HG03521 (cell line): ENCODE measurements at regions not wholly inside any gene's neighbourhood (a gene's known extent, or its start where the extent isn't known, plus 50 kb on each side); places are given as distances from the start of the nearest gene placed in this dataset.
"Not testable (repeated sequence)": the region's sequence is repeated elsewhere in the genome, so short reads cannot be mapped to it uniquely, and the experiment has no call there.

Experiments used
- ATAC-seq: cut with Tn5 transposase; IDR thresholded peaks from one replicate; pipeline ENCODE4 v1.9.1; 2021; ENCODE audit warnings: mild to moderate bottlenecking, moderate library complexity; ENCODE audit not compliant: unreplicated experiment

- ATAC-seq = no peak
Measured at GRCh38 chr3:40925231-40925630, 274.1 kb upstream of the CTNNB1 start.

DNA sequence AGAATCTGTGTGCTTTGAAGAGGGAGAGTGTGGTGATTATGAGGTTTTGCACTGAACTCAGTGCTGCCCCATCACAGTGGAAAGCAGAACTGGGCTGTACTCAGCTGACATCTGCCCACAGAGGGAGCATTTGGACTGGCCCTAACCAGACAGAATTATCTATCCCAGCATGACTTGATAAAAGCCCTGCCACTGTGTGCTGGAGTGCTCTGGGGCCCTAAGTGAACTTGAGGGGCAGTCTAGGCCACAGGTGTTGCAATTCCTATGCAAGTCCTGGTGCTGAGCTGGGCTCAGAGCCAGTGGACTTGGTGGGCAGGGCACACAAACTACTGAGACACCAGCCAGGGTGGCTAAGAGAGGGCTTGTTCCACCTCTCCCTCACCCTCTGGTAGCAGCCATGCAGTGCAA is 269.2 kb upstream of the CTNNB1 start:
- ATAC-seq = no peak

GRCh38 chr3:40930756-40931155 is 268.5 kb upstream of the CTNNB1 start:
- no peak for ATAC-seq

DNA sequence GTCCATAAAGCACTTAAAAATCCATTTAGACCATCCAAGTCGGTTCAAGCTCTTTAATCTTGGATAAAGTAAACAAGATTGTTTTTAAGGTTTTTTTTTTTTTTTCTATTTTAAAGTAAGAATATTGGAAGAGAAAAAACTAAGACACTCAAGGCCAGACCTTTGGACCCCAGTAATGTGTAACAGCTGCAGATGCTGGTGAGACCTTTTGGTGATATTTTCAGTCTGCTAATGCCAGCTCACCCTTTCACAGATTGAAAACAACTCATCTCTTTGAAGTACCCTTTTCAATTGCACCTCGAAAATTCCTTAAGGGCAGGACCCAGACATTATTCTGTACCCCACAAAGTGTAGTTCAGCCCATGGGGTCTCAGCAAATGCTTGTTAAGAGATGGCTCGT is 260.7 kb upstream of the CTNNB1 start:
- no peak for ATAC-seq

DNA sequence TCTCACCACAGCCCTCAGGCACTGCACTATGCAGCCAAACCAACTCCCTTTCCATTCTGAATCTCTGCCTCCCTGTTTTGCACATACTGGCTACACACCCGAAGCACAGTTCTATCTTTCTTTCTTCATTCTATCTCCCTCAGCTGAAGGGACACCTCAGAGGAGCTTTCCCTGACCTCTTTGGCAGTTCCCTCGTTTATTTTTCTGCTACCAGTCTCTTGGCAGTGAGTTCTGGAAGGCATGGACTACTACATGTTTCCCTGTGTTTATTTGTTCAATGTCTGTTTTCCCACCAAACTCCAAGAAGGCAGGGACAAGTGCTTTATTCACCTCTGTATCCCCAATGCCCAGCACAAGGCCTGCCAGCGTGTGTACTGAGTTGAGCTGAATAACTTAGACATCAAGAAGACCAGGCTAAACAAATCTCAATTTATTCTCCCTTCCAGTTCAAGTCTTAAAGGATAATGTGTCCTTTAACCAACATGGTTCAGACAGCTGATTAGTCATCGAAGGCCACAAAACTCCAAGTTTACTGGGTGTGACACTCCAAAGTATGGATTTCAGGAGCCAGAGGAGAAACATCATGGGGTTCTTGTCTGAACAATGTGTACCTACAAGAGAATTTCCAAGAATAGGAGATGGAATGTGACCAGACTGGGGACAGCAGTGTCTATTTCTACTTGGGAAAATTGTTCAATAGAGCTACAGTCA is 260.1 kb upstream of the CTNNB1 start:
- ATAC-seq = no peak

DNA sequence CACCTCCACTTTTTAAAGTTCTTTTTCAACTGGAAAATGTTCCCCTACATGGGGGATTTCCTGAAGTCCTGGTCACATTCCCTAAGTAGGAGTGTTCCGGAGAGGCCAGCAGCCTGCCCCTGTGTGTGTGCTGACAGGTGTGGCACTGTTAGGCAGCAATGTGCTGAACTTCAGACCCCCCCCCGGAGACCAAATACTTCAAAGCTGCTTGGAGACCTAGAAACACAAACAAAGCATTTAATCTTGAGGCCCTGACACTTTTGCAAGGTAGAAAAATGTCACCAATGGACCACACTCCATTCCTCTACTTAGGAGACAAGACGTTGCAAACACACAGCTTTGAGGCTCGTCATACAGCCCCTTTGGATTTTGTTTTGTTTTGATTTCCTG is 259.6 kb upstream of the CTNNB1 start:
- no peak for ATAC-seq

DNA sequence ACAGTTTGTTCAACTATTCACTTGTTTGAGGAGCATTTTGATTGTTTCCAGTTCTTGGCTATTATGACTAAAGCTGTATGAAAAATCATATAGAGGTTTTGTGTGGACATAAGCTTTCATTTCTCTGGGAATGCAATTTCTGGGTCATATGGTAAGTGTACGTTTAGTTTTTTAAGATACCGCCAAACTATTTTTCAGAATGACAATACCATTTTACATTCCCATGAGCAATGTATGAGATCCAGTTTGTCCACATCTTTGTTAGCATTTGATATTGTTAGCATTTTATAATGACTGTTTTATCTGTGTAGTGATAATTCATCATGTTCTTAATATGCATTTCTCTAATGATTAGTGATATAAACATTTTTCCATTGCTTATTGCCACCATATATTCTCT is 258.7 kb upstream of the CTNNB1 start:
- ATAC-seq = no peak

GRCh38 chr3:40947022-40947421 is 252.3 kb upstream of the CTNNB1 start:
- not testable (repeated sequence) for ATAC-seq

- ATAC-seq = not testable (repeated sequence)
Measured at GRCh38 chr3:40949347-40949746, 250.0 kb upstream of the CTNNB1 start.

DNA sequence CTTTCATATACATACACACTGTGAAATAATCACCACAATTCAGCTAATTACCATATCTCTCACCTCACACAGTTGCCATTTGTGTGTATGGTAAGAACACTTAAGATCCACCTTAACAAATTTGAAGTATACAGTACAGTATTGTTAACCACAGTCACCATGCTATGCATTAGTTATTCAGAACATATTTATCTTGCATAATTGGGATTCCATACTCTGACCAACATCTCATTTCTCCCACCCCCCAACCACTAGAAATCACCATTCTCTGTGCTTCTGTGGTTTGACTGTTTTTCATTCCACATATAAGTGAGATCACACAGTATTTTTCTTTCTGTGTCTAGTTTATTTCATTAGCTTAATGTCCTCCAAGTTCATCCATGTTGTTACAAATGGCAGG is 247.7 kb upstream of the CTNNB1 start:
- no peak for ATAC-seq

DNA sequence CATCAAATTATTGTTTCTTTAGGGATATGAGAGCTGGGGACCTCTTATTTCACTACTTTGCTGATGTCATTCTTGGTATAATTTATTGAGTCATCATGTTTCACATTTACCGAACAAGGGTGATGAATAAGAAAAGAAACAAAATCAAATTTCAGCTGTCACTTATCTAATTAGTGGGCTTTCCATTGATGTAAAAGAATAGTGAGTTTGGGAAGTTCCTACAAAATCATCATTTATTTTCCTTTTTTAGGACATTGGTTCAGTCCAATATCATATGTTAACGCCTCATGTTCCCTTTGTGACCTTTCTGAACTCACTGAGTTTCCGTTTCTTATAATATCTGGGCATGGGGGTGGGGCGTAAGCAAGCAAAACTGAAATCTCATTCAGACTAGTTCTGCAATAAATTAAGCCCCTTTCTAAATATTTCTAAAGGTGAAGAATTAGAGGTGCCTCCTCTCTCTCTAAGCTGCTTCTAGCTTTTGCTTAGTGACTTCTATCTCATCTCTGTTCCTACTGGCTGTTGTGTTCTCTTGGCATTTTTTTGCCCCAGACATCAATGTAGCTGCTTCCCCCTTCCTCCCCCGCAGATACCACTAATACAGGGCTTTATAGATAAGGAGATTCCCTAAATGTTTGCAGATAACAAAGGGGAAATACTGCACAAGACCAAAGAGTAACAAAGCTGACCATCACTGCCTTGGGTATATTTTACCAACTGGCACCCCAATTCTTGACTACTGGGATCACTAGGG is 238.0 kb upstream of the CTNNB1 start:
- ATAC-seq = no peak

GRCh38 chr3:40962721-40963120 is 236.6 kb upstream of the CTNNB1 start:
- ATAC-seq = no peak

- ATAC-seq = no peak
Measured at GRCh38 chr3:40968666-40969065, 230.6 kb upstream of the CTNNB1 start.

DNA sequence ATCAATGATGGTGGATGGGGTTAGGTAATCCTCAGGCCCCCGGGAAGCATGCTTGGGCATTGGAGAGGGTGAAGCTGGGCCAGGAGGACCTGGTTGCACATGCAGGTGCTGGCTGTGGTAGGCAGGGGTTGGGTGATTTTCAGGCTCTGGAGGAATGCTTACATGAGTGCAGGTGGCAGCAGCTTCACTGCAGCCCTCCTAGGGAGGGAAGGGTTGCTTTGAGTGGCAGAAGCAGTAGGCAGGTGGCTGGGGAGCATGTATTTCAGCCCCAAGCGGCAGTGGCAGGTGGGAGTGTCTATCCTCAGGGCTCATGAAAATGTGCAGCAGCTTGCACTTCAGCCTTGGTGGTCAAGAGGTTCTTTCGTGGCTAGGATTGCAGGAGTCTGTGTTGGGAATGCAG is 230.0 kb upstream of the CTNNB1 start:
- no peak for ATAC-seq

DNA sequence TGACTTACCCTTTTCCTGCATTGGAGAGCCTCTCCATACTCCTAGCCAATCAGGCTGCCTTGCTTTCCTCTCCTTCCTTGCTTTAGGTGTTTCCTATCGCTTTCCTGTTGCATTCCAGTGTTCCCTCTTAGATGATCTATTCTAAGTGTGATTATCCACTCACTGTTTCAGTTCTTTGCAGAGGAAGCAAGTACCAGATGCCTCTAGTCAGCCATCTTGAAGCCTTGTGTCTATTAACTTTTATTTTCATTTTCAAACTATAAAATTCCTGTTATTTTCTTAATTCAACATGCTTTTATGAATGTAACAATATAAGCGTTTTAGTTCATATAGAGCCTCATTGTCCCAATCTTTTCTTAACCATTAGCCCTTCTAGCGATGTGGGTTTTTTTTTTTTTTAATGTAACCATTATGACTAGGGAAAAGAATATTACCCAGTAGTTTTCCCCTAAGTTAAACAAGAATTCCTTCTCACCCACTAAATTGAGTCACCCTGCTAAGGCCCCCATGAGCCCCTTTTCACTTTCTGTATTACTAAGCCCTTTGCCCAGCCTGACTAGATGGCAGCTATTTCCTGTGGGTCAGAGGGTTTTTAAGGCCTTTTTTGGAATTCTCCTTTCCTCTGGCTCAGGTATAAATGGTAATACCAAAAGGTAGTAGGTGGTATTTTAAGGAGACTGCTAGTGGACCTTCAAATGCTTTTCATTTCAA is 229.4 kb upstream of the CTNNB1 start:
- ATAC-seq = no peak

DNA sequence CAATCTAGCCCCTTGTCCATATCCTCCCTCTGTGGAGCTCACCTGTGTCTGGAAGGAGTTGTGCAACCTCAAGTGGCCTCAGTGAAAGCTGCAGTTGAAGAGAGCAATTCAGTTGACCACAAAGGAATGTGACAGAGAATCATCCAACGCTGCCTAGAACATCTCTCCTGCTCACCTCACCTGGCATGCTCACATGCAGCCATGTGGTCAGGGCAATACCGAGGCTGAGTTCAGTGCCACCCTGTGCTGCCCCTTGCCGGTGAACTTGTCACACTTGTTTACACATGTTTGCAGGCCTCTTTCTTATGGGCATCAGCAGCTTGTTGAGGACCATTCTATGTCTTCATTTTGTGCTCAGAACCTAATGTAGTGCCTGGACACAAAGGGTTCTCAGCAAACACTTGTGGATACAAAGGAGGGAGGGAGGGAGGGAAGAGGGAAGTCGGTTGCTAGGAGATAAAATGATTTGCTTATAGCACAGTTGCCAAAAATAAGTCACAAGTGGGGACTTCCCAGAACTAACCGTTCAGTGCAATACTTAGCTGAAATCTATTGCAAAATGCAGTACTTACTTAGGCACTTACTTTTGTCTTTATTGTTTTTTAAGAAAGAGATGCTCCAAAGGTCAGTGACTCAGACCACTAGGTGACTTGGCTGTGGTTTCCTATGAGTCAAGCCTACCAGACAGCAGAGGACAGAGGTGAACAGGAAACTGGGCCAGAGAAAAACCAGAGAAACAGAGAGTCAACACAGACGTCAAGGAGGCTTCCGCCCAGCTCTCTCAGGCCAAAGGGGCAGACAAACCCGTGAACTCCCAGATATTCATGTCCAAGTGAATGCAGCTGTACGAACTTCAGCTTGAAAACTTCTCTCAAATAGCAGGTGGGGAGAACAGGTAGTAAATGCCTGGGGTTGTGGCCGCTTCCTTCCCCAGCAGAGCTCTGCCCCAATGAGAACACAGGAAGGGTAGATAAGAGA is 227.8 kb upstream of the CTNNB1 start:
- ATAC-seq = peak; percentile 96

DNA sequence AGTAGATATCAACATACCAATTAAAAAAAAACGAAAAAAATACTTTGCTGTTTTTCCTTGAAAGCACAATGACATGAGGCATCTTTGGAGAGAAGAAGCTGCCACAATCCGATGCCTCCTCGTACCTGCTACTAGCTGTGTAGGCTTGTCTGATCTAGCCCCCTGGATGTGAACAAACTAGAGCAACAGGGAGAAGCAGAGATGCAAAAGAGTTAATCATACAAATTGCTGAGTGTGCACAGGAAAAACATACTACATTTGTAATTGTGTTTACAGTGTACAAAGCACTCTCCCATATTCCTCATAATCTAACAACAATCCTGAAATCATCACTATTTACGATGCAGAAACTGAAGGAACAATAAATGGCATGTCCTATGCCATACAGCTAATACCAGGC is 227.0 kb upstream of the CTNNB1 start:
- ATAC-seq = no peak

- no peak for ATAC-seq
Measured at GRCh38 chr3:40973141-40973540, 226.2 kb upstream of the CTNNB1 start.

- ATAC-seq = no peak
Measured at GRCh38 chr3:40975711-40976121, 223.6 kb upstream of the CTNNB1 start.

DNA sequence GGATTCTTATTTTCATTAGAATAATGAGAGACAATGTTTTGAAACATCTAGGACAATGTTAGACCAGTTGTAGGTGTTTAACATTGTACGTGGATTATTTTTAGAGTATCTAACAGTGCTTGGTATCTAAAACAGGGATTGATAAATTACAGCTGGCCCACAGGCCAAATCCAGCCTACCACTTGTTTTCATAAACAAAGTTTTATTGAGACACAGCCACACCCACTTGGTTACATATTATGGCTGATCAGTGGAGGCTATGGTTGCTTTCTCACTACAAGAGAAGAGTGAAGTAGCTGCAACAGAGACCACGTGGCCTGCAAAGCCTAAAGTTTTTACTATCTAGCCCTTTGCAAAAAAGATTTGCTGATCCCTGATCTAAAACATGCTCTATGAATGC is 223.1 kb upstream of the CTNNB1 start:
- no peak for ATAC-seq

DNA sequence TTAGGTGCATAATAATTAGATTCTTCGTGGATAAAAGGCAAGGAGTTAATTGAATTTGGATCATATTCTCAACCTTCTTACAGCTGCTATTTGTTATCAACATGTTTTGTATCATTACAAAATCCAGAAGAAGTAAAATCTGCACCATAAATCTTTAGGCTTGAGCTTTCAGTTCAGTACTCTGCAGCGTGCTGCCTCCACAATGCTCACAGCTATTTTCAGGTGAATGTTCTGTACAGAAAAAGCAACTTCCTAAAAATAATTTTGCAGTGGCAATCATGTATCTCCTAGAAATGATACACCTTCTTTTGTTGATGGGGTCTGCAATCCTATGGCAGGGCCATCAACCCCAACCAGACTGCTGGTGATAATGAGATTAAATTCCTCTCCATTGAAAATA is 220.9 kb upstream of the CTNNB1 start:
- no peak for ATAC-seq
